GM19035 (cell line): ENCODE measurements at regions not wholly inside any gene's neighbourhood (a gene's known extent, or its start where the extent isn't known, plus 50 kb on each side); places are given as distances from the start of the nearest gene placed in this dataset.
"Not testable (repeated sequence)": the region's sequence is repeated elsewhere in the genome, so short reads cannot be mapped to it uniquely, and the experiment has no call there.

Experiments
- ATAC-seq: cut with Tn5 transposase; IDR thresholded peaks from one replicate; pipeline ENCODE4 v1.9.1; 2021; ENCODE audit not compliant: unreplicated experiment

GRCh38 chr12:70008944-70009343 lies 183.9 kb downstream of the MYRFL start:
- no peak for ATAC-seq

GRCh38 chr12:70011353-70011752 lies 186.3 kb downstream of the MYRFL start:
- ATAC-seq = no peak

- not testable (repeated sequence) for ATAC-seq
Measured at GRCh38 chr12:70013016-70013415, 188.0 kb downstream of the MYRFL start.

- ATAC-seq = no peak
Measured at GRCh38 chr12:70028515-70028914, 203.5 kb downstream of the MYRFL start.

GRCh38 chr12:70028918-70029317 lies 203.9 kb downstream of the MYRFL start:
- ATAC-seq = no peak

- ATAC-seq = no peak
Measured at GRCh38 chr12:70031046-70031445, 206.0 kb downstream of the MYRFL start.

- ATAC-seq = no peak
Measured at GRCh38 chr12:70032076-70032475, 207.0 kb downstream of the MYRFL start.

- no peak for ATAC-seq
Measured at GRCh38 chr12:70033310-70033709, 208.3 kb downstream of the MYRFL start.

GRCh38 chr12:70040141-70040540 lies 203.1 kb upstream of the CNOT2 start:
- no peak for ATAC-seq

GRCh38 chr12:70042675-70043074 lies 200.6 kb upstream of the CNOT2 start:
- no peak for ATAC-seq

- ATAC-seq = no peak
Measured at GRCh38 chr12:70043490-70044138, 199.6 kb upstream of the CNOT2 start.

GRCh38 chr12:70044167-70044566 lies 199.1 kb upstream of the CNOT2 start:
- no peak for ATAC-seq

- no peak for ATAC-seq
Measured at GRCh38 chr12:70045036-70045435, 198.2 kb upstream of the CNOT2 start.

- ATAC-seq = no peak
Measured at GRCh38 chr12:70045514-70045913, 197.7 kb upstream of the CNOT2 start.

GRCh38 chr12:70048521-70049250 lies 194.5 kb upstream of the CNOT2 start:
- no peak for ATAC-seq

GRCh38 chr12:70049596-70050360 lies 193.5 kb upstream of the CNOT2 start:
- ATAC-seq = peak; percentile 93

GRCh38 chr12:70052476-70052875 lies 190.8 kb upstream of the CNOT2 start:
- no peak for ATAC-seq

- no peak for ATAC-seq
Measured at GRCh38 chr12:70052931-70053497, 190.2 kb upstream of the CNOT2 start.

GRCh38 chr12:70059373-70059772 lies 183.9 kb upstream of the CNOT2 start:
- no peak for ATAC-seq

- no peak for ATAC-seq
Measured at GRCh38 chr12:70060634-70061033, 182.6 kb upstream of the CNOT2 start.

- ATAC-seq = no peak
Measured at GRCh38 chr12:70068743-70069142, 174.5 kb upstream of the CNOT2 start.
